Psoas muscle (tissue), 7 donors: ENCODE measurements at regions not wholly inside any gene's neighbourhood (a gene's known extent, or its start where the extent isn't known, plus 50 kb on each side); places are given as distances from the start of the nearest gene placed in this dataset.

Experiments
- ATAC-seq, 4 donors: fragments of 200-7000 bp; cut with Tn5 transposase; one replicate each; pipeline ENCODE4 v1.9.1; 2020; ENCODE audit warnings: moderate library complexity in 3 of 4, mild to moderate bottlenecking in 2 of 4
- DNase-seq, 2 donors: peaks; one replicate each; pipeline ENCODE4 v3.0.0-alpha.2; 2020
- H3K27ac ChIP-seq: fragments of 200-600 bp; one replicate; pipeline ENCODE4 v1.8.0; 2022
- H3K27me3 ChIP-seq, 3 donors: fragments of 200-600 bp in 1 of 3; one replicate each; pipeline versions ENCODE4 v1.6.1 to v1.8.0; 2013 to 2022; ENCODE audit warnings: low read length in 2 of 3, mild to moderate bottlenecking in 2 of 3, moderate library complexity in 1 of 3; ENCODE audit not compliant: insufficient read depth in 3 of 3
- H3K36me3 ChIP-seq, 2 donors: fragments of 200-600 bp in 1 of 2; one replicate each; pipeline versions ENCODE4 v1.6.1 to v1.8.0; 2013 to 2022; ENCODE audit warnings: low read depth in 1 of 2, mild to moderate bottlenecking in 1 of 2, moderate library complexity in 1 of 2; ENCODE audit not compliant: insufficient read depth in 1 of 2
- H3K4me1 ChIP-seq: fragments of 200-600 bp; one replicate; pipeline ENCODE4 v1.8.0; 2022
- H3K4me3 ChIP-seq: fragments of 200-600 bp; one replicate; pipeline ENCODE4 v1.8.0; 2022; ENCODE audit warnings: mild to moderate bottlenecking
- H3K9me3 ChIP-seq: fragments of 200-600 bp; one replicate; pipeline ENCODE4 v1.8.0; 2022
- WGBS, 3 donors: extraction: QIAGEN DNeasy Blood & Tissue Kit; methylation state at CpG; one replicate each; pipeline versions ENCODE4 v1.1.6 to v1.1.7; 2013; 5-methylcytosine and 5-hydroxymethylcytosine counted together
- intact Hi-C, 2 donors: fragments of 100-400 bp; cut with DNase I; formaldehyde crosslinking; loops; one replicate each; pipeline versions ENCODE4 v1.11.0 to v1.14.2; 2022
- TF ChIP-seq, protein P1 (sequence below): fragments of 200-600 bp; IDR thresholded peaks from one replicate; pipeline ENCODE4 v1.8.0; 2022; ENCODE audit warnings: antibody characterized with exemption
- donor health status: healthy with polysubstance abuse.
- donor health status: DM: no; HTN: no; CAD: no; lungs with moderate emphysema.
- donor health status: Bipolar disorder and iron deficiency.
- donor health status: healthy.
- donor health status: DM: yes; HTN: yes; CAD: no.
- donor health status: DM: no; HTN: no; CAD: no.
- donor health status: DM: yes; HTN: yes; CAD: no.

DNA sequence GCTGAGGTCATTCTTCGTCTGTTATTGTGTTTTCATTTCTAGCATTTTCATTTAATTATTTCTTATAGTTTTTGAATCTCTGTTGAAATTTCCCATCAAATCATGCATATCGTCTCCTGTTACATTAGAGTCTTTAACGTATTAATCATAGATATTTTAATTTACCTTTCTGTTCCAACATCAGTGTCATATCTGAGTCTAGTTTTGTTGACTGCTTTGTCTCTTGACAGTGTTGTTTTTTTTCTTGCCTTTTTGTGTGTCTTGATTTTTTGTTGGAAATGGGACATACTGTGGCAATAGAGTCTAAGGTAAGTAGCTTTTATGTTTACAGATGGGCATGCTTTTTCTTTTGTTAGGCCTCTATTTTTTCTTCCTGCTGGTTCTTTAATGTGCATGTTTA, 286.8 kb upstream of the THRB start:
- TF ChIP-seq, protein P1, sequence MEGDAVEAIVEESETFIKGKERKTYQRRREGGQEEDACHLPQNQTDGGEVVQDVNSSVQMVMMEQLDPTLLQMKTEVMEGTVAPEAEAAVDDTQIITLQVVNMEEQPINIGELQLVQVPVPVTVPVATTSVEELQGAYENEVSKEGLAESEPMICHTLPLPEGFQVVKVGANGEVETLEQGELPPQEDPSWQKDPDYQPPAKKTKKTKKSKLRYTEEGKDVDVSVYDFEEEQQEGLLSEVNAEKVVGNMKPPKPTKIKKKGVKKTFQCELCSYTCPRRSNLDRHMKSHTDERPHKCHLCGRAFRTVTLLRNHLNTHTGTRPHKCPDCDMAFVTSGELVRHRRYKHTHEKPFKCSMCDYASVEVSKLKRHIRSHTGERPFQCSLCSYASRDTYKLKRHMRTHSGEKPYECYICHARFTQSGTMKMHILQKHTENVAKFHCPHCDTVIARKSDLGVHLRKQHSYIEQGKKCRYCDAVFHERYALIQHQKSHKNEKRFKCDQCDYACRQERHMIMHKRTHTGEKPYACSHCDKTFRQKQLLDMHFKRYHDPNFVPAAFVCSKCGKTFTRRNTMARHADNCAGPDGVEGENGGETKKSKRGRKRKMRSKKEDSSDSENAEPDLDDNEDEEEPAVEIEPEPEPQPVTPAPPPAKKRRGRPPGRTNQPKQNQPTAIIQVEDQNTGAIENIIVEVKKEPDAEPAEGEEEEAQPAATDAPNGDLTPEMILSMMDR, result no peak
- no peak for ATAC-seq

DNA sequence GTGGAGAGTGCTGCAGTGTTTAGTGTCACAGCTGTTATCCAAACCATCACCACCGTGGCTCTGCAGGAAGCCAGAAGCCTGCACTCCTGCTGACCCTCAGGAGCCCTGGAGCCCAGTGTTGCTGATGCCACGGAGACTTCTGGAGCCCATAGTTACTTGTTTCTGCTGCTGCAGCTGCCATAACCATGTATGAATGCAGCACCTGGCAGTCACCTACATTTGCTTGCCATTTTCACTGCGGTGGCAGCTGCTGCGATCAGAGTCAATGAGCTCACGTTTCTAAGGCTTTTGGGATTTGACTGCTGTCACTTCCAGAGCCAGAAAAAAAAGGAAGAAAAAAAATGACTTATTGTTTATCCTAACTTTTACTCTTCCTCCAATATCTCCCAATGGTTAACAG, 299.2 kb upstream of the THRB start:
- intact Hi-C loops, result no loop called here
- ATAC-seq (no peak), DNase-seq (no peak)
- Histone ChIP-seq H3K4me1 (no peaks in the 10 kb centered on the region), H3K27me3 (peaks cover 0 to 4% (median 2%) of the 10 kb centered on the region in 3 donors), H3K4me3 (no peak overlapping the region), H3K36me3 (no peaks in the 10 kb centered on the region), H3K27ac (no peak overlapping the region), H3K9me3 (no peaks in the 10 kb centered on the region)
- TF ChIP-seq, protein P1, result no peak
- 14 to 21% (median 19%) methylated on average over 5 of the region's 5 CpGs for WGBS, 3 donors

More for the DNA sequence above, 286.8 kb upstream of the THRB start:
- Histone ChIP-seq H3K27me3 (no peaks in the 10 kb centered on the region), H3K4me3 (no peak overlapping the region), H3K9me3 (peaks cover 10% of the 10 kb centered on the region), H3K4me1 (no peaks in the 10 kb centered on the region), H3K27ac (no peak overlapping the region), H3K36me3 (no peaks in the 10 kb centered on the region)
- DNase-seq, result no peak
- intact Hi-C loops, result no loop called here
- 92 to 93% (median 93%) methylated on average over 3 of the region's 3 CpGs for WGBS, 3 donors

DNA sequence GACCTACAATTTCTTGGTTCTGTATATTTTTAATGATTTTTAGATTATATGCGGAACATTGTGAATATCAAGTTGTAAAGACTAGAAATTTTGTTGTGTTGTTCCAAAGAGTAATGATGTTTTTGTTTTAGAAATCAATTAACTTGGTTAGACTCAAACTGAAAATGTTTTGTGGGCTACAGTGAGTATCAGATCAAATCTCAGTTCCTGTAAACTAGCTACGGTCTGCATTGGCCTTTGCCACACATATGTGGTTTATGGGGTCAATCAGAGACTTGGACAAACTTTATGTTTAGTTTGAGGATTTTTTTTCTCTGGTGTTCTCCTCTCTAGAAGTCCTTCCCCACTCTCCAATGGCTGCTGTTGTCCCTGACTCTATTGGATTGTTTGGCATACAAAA, 308.0 kb upstream of the THRB start:
- no peak for ATAC-seq
- WGBS, 3 donors, result 68 to 78% (median 72%) methylated on average over 2 of the region's 2 CpGs
- Histone ChIP-seq H3K27ac (no peak overlapping the region), H3K9me3 (no peaks in the 10 kb centered on the region), H3K4me1 (no peaks in the 10 kb centered on the region), H3K4me3 (no peak overlapping the region), H3K36me3 (no peaks in the 10 kb centered on the region), H3K27me3 (no peaks in the 10 kb centered on the region)
- DNase-seq, result no peak
- TF ChIP-seq, protein P1, result no peak
- intact Hi-C loops, result no loop called here

DNA sequence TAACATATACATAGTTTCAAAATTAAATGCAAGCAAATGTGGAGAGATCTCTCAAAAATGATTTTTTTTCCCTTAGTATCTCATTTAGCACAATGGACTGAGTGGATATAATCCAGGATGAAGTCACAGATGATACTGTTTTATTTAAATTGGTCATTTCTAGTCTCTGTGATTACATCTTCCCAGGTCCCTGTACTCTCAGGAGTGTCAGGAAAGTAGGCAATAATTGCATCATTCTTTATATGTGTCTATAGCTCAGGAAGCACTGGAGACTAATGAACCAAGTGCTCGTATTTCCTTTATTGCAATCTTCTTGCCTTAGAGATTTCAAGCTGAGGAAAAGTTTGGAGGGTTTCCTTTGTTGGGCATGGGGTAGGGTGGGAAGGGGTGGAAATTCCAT, 309.4 kb upstream of the THRB start:
- intact Hi-C loops, result no loop called here
- 68 to 90% (median 84%) methylated on average over 1 of the region's 1 CpG for WGBS, 3 donors
- Histone ChIP-seq H3K4me1 (no peaks in the 10 kb centered on the region), H3K27ac (no peak overlapping the region), H3K27me3 (no peaks in the 10 kb centered on the region), H3K4me3 (no peak overlapping the region), H3K9me3 (no peaks in the 10 kb centered on the region), H3K36me3 (no peaks in the 10 kb centered on the region)
- TF ChIP-seq, protein P1, result no peak
- DNase-seq (no peak), ATAC-seq (no peak)

DNA sequence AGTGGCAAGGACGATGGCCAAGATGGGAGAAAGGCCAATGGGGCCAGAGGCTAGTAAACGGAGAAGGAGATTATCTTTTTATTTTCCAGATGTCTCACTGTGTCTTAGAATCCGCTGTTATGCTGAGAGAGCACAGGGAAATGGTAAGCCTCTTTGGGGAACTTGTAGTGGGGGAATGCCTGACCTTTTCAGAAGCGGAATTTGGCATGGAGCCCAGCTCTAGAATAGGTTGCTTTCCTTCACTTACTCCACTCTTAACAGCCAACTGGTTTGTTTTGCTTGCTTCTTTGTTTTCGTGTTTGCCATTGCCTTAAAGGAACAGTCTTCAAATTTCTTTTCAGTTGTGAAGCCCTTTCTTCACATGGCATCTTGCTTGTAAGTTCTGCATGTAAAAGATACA, 316.2 kb upstream of the THRB start:
- intact Hi-C loops, result no loop called here
- no peak for ATAC-seq
- TF ChIP-seq, protein P1, result no peak
- Histone ChIP-seq H3K36me3 (no peaks in the 10 kb centered on the region), H3K27ac (no peak overlapping the region), H3K27me3 (no peaks in the 10 kb centered on the region), H3K4me1 (no peaks in the 10 kb centered on the region), H3K4me3 (no peak overlapping the region), H3K9me3 (no peaks in the 10 kb centered on the region)
- 10 to 30% (median 14%) methylated on average over 5 of the region's 5 CpGs for WGBS, 3 donors
- no peak for DNase-seq
